ENCODE measurements at regions not wholly inside any gene's neighbourhood (a gene's known extent, or its start where the extent isn't known, plus 50 kb on each side); places are given as distances from the start of the nearest gene placed in this dataset.

DNA sequence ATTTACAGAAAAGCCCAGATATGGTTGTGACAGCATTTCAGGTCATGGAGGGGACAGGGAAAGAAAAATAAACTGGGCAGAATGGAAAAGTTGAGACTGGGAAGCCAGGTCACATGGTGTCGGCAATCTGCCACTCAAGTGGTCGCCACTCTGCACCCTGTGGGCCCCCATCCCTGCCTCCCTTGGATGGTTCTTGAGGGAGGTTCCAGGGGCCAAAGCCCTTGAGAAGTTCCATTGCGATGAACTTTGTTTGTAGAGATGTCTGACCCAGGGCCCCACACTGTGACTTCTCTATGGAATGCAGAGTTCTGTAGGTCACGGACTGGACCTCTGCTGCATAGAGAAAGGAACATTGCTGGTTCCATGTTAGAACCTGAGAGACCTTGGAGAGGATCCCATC is 105.7 kb upstream of the SLC14A2 start:
- H3K27me3 Mint-ChIP-seq (ENCODE audit: low read depth): no peaks in the 10 kb centered on the region
- H3K4me1 Mint-ChIP-seq: peaks cover 30% of the 10 kb centered on the region
- TF ChIP-seq, protein P1, sequence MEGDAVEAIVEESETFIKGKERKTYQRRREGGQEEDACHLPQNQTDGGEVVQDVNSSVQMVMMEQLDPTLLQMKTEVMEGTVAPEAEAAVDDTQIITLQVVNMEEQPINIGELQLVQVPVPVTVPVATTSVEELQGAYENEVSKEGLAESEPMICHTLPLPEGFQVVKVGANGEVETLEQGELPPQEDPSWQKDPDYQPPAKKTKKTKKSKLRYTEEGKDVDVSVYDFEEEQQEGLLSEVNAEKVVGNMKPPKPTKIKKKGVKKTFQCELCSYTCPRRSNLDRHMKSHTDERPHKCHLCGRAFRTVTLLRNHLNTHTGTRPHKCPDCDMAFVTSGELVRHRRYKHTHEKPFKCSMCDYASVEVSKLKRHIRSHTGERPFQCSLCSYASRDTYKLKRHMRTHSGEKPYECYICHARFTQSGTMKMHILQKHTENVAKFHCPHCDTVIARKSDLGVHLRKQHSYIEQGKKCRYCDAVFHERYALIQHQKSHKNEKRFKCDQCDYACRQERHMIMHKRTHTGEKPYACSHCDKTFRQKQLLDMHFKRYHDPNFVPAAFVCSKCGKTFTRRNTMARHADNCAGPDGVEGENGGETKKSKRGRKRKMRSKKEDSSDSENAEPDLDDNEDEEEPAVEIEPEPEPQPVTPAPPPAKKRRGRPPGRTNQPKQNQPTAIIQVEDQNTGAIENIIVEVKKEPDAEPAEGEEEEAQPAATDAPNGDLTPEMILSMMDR (IDR thresholded peaks at IDR 0.05; ENCODE audit: unreplicated experiment in 3 of 3): no peak
- peaks cover 16% of the 10 kb centered on the region for H3K9me3 Mint-ChIP-seq
- H3K36me3 Mint-ChIP-seq (ENCODE audit: low read depth): peaks cover 7% of the 10 kb centered on the region
- H3K27ac Mint-ChIP-seq: peak overlapping the region in 2 of 3 experiments; percentile 68 to 71
- no peak overlapping the region for H3K4me3 Mint-ChIP-seq

DNA sequence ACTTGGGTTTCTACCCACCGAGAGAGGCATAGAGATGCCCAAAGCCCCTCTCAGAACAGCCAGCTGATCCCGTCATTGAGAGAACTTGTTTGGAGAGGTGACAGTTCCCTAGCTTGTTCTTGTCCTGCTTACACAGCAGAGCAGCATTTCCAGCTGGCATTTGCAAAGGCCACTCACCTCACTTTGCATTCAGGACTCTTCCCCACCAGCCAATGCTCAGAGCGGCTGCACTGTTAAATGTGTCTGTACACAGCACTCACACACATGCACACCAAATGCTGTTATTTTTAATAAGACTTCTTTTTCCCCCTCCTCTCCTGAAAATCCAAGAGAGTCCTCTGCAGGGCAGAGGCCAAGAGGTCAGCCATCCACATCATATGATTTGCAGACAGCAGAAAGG is 104.6 kb upstream of the SLC14A2 start:
- Mint-ChIP-seq H3K9me3 (peaks cover 16% of the 10 kb centered on the region), H3K36me3 (ENCODE audit: low read depth) (peaks cover 7% of the 10 kb centered on the region), H3K4me1 (peaks cover 28% of the 10 kb centered on the region), H3K27ac (peak overlapping the region; percentile 64 to 71 (median 66)), H3K27me3 (ENCODE audit: low read depth) (no peaks in the 10 kb centered on the region), H3K4me3 (no peak overlapping the region)
- TF ChIP-seq, protein P1 (IDR thresholded peaks at IDR 0.05; ENCODE audit: unreplicated experiment in 3 of 3): no peak

DNA sequence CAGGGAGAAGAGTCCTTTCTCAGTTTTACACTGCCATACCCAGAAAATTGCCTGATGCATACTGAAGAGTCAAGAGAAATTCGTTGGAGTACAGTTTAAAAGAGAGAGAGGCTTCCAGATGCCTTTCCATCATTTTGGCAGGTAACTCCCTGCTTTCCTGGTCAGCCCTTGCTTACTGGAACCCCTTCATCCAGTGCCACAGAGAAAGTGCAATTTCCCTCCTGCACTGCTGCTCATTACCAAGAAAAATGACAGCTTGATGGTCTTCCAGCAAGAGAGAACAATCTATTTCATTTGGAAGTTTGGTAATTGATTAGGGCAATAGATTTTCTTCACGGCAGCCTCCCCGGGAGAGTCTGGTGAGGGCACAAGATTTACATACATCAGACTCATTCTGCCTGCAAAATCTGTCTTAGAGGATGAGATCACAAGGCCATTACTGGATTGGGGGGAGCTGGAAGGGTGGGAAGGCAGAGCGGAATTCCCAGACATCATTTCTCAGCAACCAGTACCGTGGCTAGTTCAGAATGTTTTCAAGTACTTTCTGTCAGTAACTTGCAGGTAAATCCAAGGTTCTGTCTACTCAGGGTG is 102.8 kb upstream of the SLC14A2 start:
- H3K4me3 Mint-ChIP-seq: no peak overlapping the region
- TF ChIP-seq, protein P1 (IDR thresholded peaks at IDR 0.05; ENCODE audit: unreplicated experiment in 3 of 3): no peak
- H3K36me3 Mint-ChIP-seq (ENCODE audit: low read depth): peaks cover 4% of the 10 kb centered on the region
- no peaks in the 10 kb centered on the region for H3K27me3 Mint-ChIP-seq (ENCODE audit: low read depth)
- H3K27ac Mint-ChIP-seq: peak overlapping the region; percentile 21 to 71 (median 42)
- H3K4me1 Mint-ChIP-seq: peaks cover 34% of the 10 kb centered on the region
- peaks cover 12% of the 10 kb centered on the region for H3K9me3 Mint-ChIP-seq

DNA sequence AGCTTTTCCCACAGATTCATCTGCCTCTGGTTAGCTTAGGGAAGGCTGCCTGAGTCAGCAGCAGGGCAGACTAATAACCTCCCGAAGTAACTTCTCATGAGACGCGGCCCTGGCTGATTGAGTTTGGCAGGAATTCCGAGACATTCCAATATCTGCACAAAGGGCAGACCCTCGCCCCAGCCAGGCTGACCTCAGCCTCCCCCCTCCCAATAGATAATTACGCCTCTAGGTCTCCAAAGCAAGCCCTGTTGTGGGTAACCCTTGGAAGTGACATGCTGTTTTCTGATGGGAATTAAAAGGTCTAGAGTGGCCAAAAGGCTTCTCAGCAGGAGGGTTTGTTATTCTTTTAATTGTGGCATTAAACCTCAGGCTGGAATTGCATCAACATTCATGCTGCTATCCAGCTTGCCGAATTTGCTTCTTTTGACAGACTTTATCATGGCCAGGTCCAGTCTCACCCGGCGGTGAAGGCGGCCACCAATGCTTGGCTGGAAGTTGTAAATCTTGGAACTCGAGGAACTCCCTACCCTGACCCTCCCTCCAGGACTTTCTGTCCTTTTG is 98.0 kb upstream of the SLC14A2 start:
- TF ChIP-seq, protein P1 (IDR thresholded peaks at IDR 0.05; ENCODE audit: unreplicated experiment in 3 of 3): no peak
- Mint-ChIP-seq H3K4me3 (no peak overlapping the region), H3K36me3 (ENCODE audit: low read depth) (no peaks in the 10 kb centered on the region), H3K27me3 (ENCODE audit: low read depth) (no peaks in the 10 kb centered on the region), H3K9me3 (no peaks in the 10 kb centered on the region), H3K27ac (peak overlapping the region; percentile 82 to 94 (median 93)), H3K4me1 (peaks cover 66% of the 10 kb centered on the region)

DNA sequence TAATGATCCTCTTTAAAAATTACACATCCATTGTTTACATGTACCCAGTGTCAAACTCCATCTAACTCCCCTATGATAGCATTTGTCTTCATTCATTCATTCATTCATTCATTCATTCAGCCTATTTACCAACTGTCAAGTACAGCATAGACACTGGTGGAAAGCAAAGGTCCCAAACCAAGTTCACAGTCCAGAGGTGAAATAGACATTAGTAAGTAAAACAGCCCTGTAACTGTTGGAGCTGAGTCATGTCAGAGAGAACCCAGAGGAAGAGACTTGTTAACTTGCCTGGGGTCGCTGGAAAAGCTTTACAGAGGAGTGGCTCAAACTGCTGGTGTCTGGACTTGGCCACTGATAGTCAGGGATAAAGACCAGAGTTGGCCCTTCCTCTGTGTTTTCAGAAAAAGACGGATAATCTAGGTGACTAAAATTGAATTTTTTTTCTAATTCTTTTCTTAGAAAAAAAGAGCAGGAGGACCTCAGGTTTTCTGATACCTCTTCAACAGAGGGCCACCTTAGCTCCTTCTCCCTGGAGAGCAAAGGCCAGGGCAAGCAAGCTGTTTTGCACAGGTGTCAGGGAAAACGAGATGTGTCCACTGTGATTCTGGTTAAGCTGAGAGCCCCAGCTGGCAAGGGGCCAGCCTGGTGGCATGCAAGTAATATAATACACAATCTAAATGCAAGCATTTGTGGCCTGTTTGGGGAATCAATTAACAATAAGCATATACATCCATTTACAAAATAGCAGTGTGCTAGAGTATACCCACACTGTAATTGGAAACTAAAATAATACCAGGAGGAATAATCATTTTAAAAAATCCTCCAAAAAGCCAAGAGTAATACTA is 96.7 kb upstream of the SLC14A2 start:
- Mint-ChIP-seq H3K27ac (peak overlapping the region; percentile 82 to 94 (median 93)), H3K27me3 (ENCODE audit: low read depth) (no peaks in the 10 kb centered on the region), H3K9me3 (no peaks in the 10 kb centered on the region), H3K4me1 (peaks cover 73% of the 10 kb centered on the region), H3K4me3 (no peak overlapping the region), H3K36me3 (ENCODE audit: low read depth) (no peaks in the 10 kb centered on the region)
- TF ChIP-seq, protein P1 (IDR thresholded peaks at IDR 0.05; ENCODE audit: unreplicated experiment in 3 of 3): no peak

Measured in nephron (organoid).